H9 (cell line): ENCODE measurements at regions not wholly inside any gene's neighbourhood (a gene's known extent, or its start where the extent isn't known, plus 50 kb on each side); places are given as distances from the start of the nearest gene placed in this dataset.

Experiments
- DNase-seq: peaks from one replicate; pipeline ENCODE4 v3.0.0-alpha.2; 2017
- H2AFZ ChIP-seq: one replicate; pipeline ENCODE4 v1.6.1; 2013; ENCODE audit warnings: mild to moderate bottlenecking, low read length, control low read depth, moderate library complexity
- H2AK5ac ChIP-seq: 2 replicates; pipeline ENCODE4 v1.6.1; 2013; ENCODE audit warnings: low read length, control low read depth, mixed read lengths; ENCODE audit not compliant: insufficient read length
- H2BK120ac ChIP-seq: one replicate; pipeline ENCODE4 v1.6.1; 2013; ENCODE audit warnings: low read depth, mild to moderate bottlenecking, low read length, control low read depth, inconsistent platforms; ENCODE audit not compliant: poor library complexity, severe bottlenecking
- H2BK12ac ChIP-seq: 2 replicates; pipeline ENCODE4 v1.6.1; 2013; ENCODE audit warnings: low read length, control low read depth, mixed read lengths, low read depth; ENCODE audit not compliant: insufficient read length
- H2BK15ac ChIP-seq: 2 replicates; pipeline ENCODE4 v1.6.1; 2013; ENCODE audit warnings: low read depth, low read length, control low read depth
- H2BK20ac ChIP-seq: one replicate; pipeline ENCODE4 v1.6.1; 2013; ENCODE audit warnings: low read depth, mild to moderate bottlenecking, low read length, control low read depth, inconsistent platforms; ENCODE audit not compliant: poor library complexity, severe bottlenecking
- H2BK5ac ChIP-seq: 2 replicates; pipeline ENCODE4 v1.6.1; 2013; ENCODE audit warnings: low read length, control low read depth, mixed read lengths; ENCODE audit not compliant: insufficient read length
- H3K14ac ChIP-seq: 2 replicates; pipeline ENCODE4 v1.6.1; 2013; ENCODE audit warnings: low read length, control low read depth; ENCODE audit not compliant: insufficient read depth
- H3K18ac ChIP-seq: 2 replicates; pipeline ENCODE4 v1.6.1; 2013; ENCODE audit warnings: low read depth, mild to moderate bottlenecking, mixed read lengths, low read length, control low read depth; ENCODE audit not compliant: insufficient read length
- H3K23ac ChIP-seq: 2 replicates; pipeline ENCODE4 v1.6.1; 2013; ENCODE audit warnings: low read length, control low read depth, mixed read lengths, low read depth; ENCODE audit not compliant: insufficient read length
- H3K23me2 ChIP-seq: 2 replicates; pipeline ENCODE4 v1.6.1; 2013; ENCODE audit warnings: low read depth, mild to moderate bottlenecking, mixed read lengths, low read length, control low read depth; ENCODE audit not compliant: insufficient read length, poor library complexity, severe bottlenecking
- H3K27ac ChIP-seq: 2 replicates; pipeline ENCODE4 v1.5.1; 2013; ENCODE audit warnings: low read length, control low read depth, mixed read lengths, low read depth; ENCODE audit not compliant: insufficient read length
- H3K27me3 ChIP-seq: 2 replicates; pipeline ENCODE4 v1.6.1; 2013; ENCODE audit warnings: low read length, control low read depth, inconsistent platforms; ENCODE audit not compliant: insufficient read depth
- H3K4ac ChIP-seq: 2 replicates; pipeline ENCODE4 v1.6.1; 2013; ENCODE audit warnings: low read depth, mild to moderate bottlenecking, control low read depth, inconsistent platforms, low read length, moderate library complexity
- H3K4me1 ChIP-seq: 2 replicates; pipeline ENCODE4 v1.6.1; 2013; ENCODE audit warnings: low read length, control low read depth, inconsistent platforms; ENCODE audit not compliant: insufficient read depth
- H3K4me2 ChIP-seq: 2 replicates; pipeline ENCODE4 v1.6.1; 2013; ENCODE audit warnings: low read length, control low read depth, mixed read lengths; ENCODE audit not compliant: insufficient read length, insufficient read depth
- H3K56ac ChIP-seq: 2 replicates; pipeline ENCODE4 v1.6.1; 2013; ENCODE audit warnings: low read depth, mild to moderate bottlenecking, mixed read lengths, low read length, control low read depth; ENCODE audit not compliant: insufficient read length
- H3K79me1 ChIP-seq: 2 replicates; pipeline ENCODE4 v1.6.1; 2013; ENCODE audit warnings: low read depth, mild to moderate bottlenecking, moderate library complexity, low read length, control low read depth, inconsistent platforms; ENCODE audit not compliant: insufficient read depth, poor library complexity, severe bottlenecking
- H3K79me2 ChIP-seq: 2 replicates; pipeline ENCODE4 v1.6.1; 2013; ENCODE audit warnings: low read length, control low read depth, inconsistent platforms; ENCODE audit not compliant: insufficient read depth
- H3K9ac ChIP-seq: 2 replicates; pipeline ENCODE4 v1.6.1; 2013; ENCODE audit warnings: low read length, control low read depth, mixed read lengths; ENCODE audit not compliant: insufficient read length; ENCODE audit errors: extremely low read depth
- H3K9me3 ChIP-seq: one replicate; pipeline ENCODE4 v1.6.1; 2013; ENCODE audit warnings: low read depth, low read length, inconsistent platforms; ENCODE audit not compliant: control insufficient read depth
- H3T11ph ChIP-seq: one replicate; pipeline ENCODE4 v1.6.1; 2013; ENCODE audit warnings: mild to moderate bottlenecking, low read length, control low read depth, inconsistent platforms
- H4K20me1 ChIP-seq: one replicate; pipeline ENCODE4 v1.6.1; 2013; ENCODE audit not compliant: control insufficient read depth, insufficient read length, insufficient read depth
- H4K5ac ChIP-seq: 2 replicates; pipeline ENCODE4 v1.6.1; 2013; ENCODE audit warnings: low read depth, mild to moderate bottlenecking, mixed read lengths, low read length, control low read depth; ENCODE audit not compliant: insufficient read length
- H4K8ac ChIP-seq: replicated peaks from 2 replicates; pipeline ENCODE4 v1.6.1; 2013; ENCODE audit warnings: low read length, control low read depth, mixed read lengths, low read depth; ENCODE audit not compliant: insufficient read length
- H4K91ac ChIP-seq: 2 replicates; pipeline ENCODE4 v1.6.1; 2013; ENCODE audit warnings: low read depth, mild to moderate bottlenecking, moderate library complexity, mixed read lengths, low read length, control low read depth; ENCODE audit not compliant: insufficient read length
- H3K27ac Mint-ChIP-seq, 3 experiments: 2 replicates in 2 of 3; 3 replicates in 1 of 3; pipeline ENCODE4 v1.8.0; 2020 to 2021; ENCODE audit warnings: mixed read lengths in 3 of 3, mild to moderate bottlenecking in 1 of 3, moderate library complexity in 1 of 3
- H3K27me3 Mint-ChIP-seq: 2 replicates; pipeline ENCODE4 v1.8.0; 2021; ENCODE audit warnings: low read depth, mild to moderate bottlenecking, moderate library complexity, mixed read lengths
- H3K36me3 Mint-ChIP-seq, 3 experiments: 2 replicates in 2 of 3; 3 replicates in 1 of 3; pipeline ENCODE4 v1.8.0; 2020 to 2021; ENCODE audit warnings: low read depth in 3 of 3, mixed read lengths in 3 of 3; ENCODE audit not compliant: insufficient read depth in 1 of 3
- H3K4me1 Mint-ChIP-seq, 2 experiments: 2 replicates each; pipeline ENCODE4 v1.8.0; 2020; ENCODE audit warnings: mixed read lengths in 2 of 2
- H3K4me3 Mint-ChIP-seq, 2 experiments: 2 replicates in 1 of 2; 3 replicates in 1 of 2; pipeline ENCODE4 v1.8.0; 2020 to 2021; ENCODE audit warnings: mild to moderate bottlenecking in 2 of 2, mixed read lengths in 2 of 2, moderate library complexity in 1 of 2
- H3K9me3 Mint-ChIP-seq, 2 experiments: 2 replicates in 1 of 2; 3 replicates in 1 of 2; pipeline ENCODE4 v1.8.0; 2020; ENCODE audit warnings: mild to moderate bottlenecking in 2 of 2, mixed read lengths in 2 of 2, moderate library complexity in 1 of 2
- CTCF ChIP-seq: fragments of 200-600 bp; sonication (generic); conservative IDR thresholded peaks from 3 replicates; pipeline ENCODE4 v1.8.0; 2021; ENCODE audit warnings: antibody characterized with exemption, mild to moderate bottlenecking
- WGBS: extraction: QIAGEN DNeasy Blood & Tissue Kit; methylation state at CpG from one replicate; pipeline ENCODE4 v1.1.7; 2013; ENCODE audit warnings: missing lambda C conversion rate, low lambda C conversion rate, mixed read lengths; ENCODE audit not compliant: insufficient read length; ENCODE audit errors: extremely low coverage; 5-methylcytosine and 5-hydroxymethylcytosine counted together

GRCh38 chr2:126832757-126833156 is 65.9 kb upstream of the TEX51 start:
- Histone ChIP-seq H2BK12ac (no peak overlapping the region), H3K4me1 (no peaks in the 10 kb centered on the region), H2BK5ac (no peak overlapping the region), H4K91ac (no peak overlapping the region), H2AFZ (no peak overlapping the region), H4K8ac (no peak overlapping the region), H3K14ac (no peak overlapping the region), H3K27me3 (no peaks in the 10 kb centered on the region), H3K79me1 (no peaks in the 10 kb centered on the region), H3K4ac (no peak overlapping the region), H2BK120ac (no peak overlapping the region), H3K79me2 (no peaks in the 10 kb centered on the region), H3T11ph (no peak overlapping the region), H3K18ac (no peak overlapping the region), H3K56ac (no peak overlapping the region), H4K5ac (no peak overlapping the region), H3K4me2 (no peak overlapping the region), H3K23me2 (no peaks in the 10 kb centered on the region), H2BK15ac (no peak overlapping the region), H3K9me3 (no peaks in the 10 kb centered on the region), H3K27ac (no peak overlapping the region), H3K23ac (no peak overlapping the region), H2AK5ac (no peak overlapping the region), H2BK20ac (no peak overlapping the region), H4K20me1 (peaks cover 2% of the 10 kb centered on the region), H3K9ac (no peak overlapping the region)
- Mint-ChIP-seq H3K9me3 (no peaks in the 10 kb centered on the region), H3K27me3 (peaks cover 9% of the 10 kb centered on the region), H3K36me3 (no peaks in the 10 kb centered on the region), H3K4me1 (peaks cover 11 to 18% of the 10 kb centered on the region in 2 experiments), H3K4me3 (no peak overlapping the region), H3K27ac (0 out of 7 replicates have a peak overlapping the region, but pooled peaks of 1 of the 3 experiments have one; percentile 21)
- no CpG with 5 or more reads among the region's 5 CpGs for WGBS
- DNase-seq, result no peak
- no peak for TF ChIP-seq CTCF
